Central memory CD4-positive, alpha-beta T cell (primary cell): ENCODE measurements at regions not wholly inside any gene's neighbourhood (a gene's known extent, or its start where the extent isn't known, plus 50 kb on each side); places are given as distances from the start of the nearest gene placed in this dataset.
"Not testable (repeated sequence)": the region's sequence is repeated elsewhere in the genome, so short reads cannot be mapped to it uniquely, and the experiment has no call there.

Experiments
- DNase-seq: peaks from one replicate; pipeline ENCODE4 v3.0.0; 2022

DNA sequence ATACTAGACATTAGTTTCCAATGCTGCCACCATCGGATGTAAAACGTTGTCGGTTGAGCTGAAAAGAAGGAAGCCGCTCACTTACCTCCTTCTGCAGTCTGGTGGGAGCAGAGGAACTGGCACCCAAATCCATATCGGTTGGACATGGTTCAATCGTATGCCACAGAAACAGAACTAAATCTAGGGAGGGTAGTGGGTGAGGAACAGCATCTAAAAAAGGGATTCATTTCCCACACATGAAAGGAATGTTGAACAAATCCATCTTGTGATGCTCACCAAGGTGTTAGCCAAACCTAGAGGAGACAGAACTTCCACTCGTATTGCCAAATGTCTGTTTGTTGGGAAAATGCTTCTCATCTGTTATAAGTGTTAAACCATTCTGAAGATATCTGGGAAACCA, 532.7 kb downstream of the NLGN4X start:
- DNase-seq, result no peak

DNA sequence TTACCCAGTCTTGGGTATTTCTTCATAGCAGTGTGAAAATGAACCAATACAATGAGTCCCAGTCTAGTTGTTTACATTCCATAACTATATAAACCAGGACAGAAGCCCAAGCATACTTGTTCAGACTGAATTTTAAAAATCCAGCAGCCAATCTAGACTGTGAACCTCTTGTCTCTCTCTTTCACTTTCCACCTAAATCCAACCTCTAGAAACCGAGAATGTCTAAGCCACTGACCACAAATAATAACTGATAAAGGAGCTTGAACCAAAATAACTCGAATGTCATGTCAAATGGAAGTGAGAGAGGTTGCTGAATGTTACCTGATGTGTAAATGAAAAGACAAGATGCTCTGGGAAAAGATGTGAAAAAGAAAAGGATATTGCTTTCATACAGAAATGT, 544.7 kb downstream of the NLGN4X start:
- DNase-seq, result no peak

DNA sequence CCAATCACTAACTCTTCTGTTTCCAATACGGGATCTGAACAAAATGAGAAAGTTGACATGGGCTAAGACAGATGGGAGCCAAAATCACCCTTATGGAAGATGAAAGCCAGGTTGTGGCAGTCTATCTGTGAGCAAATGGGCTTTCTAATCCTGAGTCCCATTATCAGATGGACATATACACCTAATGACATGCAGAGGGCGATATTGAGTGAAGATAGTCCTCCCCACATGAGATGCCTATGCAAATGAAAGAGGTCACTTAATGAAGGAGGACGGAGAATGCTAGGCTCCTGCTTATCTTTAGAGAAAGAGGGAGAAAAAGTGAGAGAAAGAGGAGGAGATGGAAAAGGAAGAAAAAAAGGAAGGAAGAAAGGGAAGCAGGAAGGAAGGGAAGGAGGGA, 547.5 kb downstream of the NLGN4X start:
- no peak for DNase-seq

DNA sequence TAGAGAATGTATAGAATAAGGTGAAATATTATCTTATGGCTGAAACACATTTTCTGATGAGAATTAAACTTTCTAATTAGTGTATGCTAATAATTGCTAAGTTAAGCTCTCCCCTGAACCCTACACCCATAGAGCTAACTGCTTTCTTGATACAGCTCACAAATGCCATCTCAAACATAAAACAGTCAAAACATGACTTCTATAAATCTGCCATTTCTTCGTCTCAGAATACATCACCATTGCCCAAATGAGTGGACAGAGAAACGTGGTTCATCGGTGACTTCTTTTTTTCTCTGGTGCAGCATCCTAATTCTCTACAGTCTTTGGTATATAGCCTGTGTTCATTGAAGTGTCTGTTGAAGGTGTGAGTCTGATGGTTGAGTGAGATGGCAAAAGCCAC, 554.6 kb downstream of the NLGN4X start:
- no peak for DNase-seq

DNA sequence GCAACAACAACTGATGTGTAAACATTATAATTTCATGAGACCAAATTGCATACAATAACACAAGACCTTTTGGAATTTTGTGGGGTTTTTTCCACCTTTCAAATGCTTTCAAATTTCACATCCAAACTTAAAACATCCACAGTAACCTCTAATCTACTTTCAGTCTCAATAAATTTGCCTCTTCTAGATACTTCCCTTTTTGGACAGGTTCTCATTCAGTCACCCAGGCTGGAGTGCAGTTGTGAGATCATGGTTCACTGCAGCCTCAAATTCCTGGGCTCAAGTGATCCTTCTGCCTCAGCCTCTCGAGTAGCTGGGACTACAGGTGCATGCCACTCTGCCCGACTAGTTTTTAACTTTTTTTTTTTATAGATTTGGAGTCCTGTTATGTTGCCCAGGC, 556.6 kb downstream of the NLGN4X start:
- no peak for DNase-seq

DNA sequence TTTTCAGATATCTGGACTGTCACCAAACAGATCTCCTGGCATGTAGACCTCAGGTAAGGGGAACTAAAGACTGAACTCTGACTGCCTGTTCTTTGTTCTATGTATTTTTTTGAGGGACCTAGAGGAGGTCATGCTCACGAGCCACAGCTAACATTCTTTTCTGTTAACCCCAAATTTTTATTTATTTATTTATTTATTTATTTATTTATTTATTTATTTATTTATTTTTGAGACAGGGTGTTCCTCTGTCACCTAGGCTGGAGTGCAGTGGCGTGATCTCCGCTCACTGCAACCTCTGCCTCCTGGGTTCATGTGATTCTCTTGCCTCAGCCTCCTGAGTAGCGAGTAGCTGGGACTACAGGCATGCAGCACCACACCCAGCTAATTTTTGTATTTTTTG, 562.0 kb downstream of the NLGN4X start:
- not testable (repeated sequence) for DNase-seq

DNA sequence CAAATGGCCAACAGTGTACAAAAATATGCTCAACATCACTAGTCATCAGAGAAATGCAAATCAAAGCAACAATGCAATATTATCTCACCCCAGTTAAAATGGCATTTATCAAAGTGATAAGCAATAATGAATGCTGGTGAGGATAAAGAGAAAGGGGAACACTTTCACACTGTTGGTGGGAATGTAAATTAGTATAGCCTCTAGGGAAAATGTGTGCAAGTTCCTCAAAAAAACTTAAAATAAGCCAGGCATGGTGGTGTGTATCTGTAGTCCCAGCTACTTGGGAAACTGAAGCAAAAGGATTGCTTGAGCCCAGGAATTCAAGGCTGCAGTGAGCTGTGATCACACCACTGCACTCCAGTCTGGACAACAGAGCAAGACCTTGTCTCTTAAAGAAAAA, 572.1 kb downstream of the NLGN4X start:
- no peak for DNase-seq

DNA sequence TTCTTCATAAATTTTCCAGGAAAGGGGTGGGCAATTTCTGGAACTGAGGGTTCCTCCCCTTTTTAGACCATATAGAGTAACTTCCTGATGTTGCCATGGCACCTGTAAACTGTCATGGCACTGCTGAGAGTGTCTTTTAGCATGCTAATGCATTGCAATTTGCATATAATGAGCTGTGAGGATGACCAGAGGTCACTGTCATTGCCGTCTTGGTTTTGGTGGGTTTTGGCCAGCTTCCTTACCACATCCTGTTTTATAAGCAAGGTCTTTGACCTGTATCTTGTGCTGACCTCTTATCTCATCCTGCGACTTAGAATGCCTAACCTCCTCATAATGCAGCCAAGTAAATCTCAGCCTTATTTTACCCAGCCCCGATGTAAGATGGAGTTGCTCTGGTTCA, 577.8 kb downstream of the NLGN4X start:
- no peak for DNase-seq

DNA sequence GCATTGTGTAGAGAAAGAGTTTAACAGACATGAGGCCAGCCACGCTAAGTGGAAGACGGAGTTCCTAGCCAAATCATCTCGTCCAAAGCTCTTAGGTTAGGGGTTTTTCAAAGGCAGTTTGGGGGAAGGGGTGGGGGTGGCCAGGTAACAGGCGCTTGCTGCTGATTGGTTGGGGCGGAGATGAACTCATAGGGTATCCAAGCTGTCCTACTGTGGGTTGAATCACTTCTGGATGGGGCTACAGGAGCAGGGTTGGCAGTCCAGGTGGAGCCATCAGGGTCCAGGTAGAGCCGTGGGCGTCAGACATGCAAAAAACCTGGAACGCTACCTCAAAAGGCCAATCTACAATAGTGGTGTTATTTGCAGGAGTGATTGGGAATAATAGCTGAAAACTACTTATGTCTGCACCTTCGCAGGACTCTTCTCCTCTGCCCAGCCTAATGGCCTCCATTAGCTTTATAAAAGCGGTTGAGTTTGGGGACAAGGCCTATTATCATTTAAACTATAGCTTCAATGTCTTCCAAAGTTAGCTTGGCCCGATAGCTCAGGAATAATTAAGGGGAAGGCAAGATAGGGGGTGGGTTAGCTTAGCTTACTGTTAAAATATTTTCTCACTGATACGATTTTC, 579.6 kb downstream of the NLGN4X start:
- DNase-seq, result no peak

DNA sequence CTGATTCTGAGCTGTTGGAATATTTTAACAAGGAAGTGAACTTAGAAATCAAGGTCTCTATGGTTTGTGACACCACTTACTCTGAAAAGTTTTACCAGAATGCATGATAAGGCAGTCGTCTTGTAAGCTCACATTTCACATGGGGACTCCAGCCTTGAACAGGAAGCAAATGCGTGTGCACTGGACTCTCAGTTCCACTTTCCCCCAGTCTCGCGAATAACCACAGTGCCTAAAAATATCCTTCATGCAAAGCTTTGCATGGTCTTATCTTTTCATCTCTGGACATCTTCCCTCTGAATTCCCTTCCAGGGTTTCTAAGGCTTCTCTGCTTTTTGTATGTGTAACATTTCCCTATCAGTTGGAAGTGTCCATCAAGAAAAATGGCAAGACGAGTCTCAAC, 581.8 kb downstream of the NLGN4X start:
- no peak for DNase-seq

DNA sequence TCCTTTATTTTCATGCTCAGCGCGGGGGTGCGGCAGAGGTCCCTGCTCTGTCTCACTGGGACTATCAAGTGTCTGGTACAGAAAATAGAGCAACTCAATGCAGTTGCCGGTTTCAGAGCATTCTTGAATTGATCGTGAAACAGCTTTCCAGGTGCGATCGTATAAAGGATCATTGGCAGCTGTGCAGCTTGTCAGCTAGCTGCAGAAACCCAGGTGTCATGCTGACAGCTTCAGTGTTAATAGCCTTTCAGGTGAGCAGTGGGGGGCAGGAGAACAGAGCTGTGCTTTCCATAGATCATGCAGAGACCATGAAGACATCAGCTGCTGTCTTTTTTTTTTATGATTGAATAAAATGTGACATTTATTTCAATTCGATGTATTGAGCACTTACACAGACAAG, 583.9 kb downstream of the NLGN4X start:
- DNase-seq, result no peak

DNA sequence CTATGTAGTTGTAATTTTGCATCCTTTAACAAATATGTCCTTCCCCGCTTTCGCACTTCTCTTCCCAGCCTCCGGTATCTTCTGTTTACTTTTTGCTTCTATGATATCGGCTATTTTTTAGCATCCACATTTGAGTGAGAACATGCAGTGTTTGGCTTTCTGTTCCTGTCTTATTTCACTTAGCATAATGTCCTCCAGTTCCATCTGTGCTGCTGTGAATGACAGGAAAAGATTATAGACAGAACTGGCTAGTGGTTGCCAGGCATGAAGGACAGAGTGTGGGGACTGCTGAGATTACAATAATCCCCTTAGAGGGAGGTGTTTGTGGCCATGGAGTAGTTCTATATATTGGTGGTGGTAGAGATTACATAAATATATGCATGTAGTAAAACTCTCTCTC, 588.6 kb downstream of the NLGN4X start:
- DNase-seq, result no peak

DNA sequence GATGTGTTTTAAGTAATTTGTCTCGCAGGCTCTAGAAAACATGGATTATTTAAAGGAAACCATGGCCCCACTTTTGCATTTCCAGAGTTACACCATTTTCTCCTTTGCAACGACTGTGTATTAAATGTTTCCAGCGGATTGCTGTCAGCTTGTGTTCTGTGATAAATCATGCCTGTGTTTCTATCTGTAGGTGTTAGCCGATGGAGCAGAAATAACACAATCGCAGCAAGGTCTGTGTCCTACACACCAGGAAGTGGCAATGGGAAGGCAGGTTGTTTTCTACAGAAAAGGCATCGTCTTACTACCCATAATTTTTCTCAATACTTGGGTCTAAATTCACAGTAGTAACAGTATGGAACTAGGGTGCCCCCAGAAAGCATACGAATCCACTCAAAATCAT, 590.1 kb downstream of the NLGN4X start:
- DNase-seq, result no peak

DNA sequence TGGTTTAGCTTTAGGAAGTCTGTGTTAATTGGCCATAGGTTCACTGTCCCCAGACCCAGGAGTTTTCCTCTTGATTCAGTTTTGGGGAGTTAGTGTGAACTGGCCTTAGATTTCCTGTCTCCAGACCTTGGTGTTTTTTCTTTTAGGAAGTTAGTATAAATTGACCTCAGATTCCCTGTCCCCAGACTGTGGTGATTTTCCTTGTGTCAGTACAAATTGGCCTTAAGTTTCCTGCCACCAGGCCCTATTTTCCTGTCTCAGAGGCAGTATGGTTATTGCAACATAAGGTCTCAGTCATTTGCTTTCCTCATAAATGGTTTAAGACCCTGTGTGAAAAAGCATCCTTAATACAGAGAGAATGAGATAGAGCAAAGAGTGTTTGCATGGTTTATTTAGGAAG, 595.8 kb downstream of the NLGN4X start:
- DNase-seq, result no peak

DNA sequence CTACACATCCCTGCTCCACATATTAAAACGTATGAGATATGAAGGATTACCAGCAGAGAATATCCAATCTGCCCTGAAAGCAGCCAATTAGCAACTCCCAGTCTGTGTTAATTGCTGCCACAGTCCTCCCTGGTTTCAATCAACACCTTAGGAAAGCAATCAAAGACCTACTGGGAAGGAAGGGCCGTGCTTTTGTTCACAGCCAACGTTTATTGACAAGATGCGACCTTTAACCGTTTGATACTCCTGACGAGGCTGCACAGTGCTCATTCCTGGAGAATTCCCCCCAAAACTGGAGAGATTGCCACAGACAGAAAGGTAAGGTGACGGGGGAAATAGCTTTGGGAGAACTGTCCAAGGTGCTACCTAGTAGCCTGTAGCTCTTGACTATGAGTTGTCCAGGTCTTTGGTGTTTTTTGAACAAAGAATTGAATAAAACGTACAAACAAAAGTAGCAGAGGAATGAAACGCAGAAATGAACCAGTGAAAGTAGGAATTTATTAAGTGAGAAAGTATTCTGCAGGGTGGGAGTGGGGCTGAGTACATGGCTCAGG, 596.5 kb downstream of the NLGN4X start:
- DNase-seq, result no peak

DNA sequence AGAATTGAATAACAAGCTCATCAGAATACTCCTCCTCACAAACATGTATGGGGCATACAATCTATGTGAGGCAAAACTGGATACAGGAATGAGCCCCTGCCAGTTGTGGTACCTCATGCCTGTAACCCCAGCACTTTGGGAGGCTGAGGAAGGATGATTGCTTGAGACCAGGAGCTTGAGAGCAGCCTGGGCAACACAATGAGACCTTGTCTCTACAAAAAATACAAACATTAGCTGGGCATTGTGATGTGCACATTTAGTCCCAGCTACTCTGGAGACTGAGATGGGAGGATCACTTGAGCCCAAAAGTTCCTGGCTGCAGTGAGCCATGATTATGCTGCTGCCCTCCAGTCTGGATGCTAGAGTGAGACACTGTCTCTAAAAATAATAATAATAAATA, 611.0 kb downstream of the NLGN4X start:
- DNase-seq, result no peak

DNA sequence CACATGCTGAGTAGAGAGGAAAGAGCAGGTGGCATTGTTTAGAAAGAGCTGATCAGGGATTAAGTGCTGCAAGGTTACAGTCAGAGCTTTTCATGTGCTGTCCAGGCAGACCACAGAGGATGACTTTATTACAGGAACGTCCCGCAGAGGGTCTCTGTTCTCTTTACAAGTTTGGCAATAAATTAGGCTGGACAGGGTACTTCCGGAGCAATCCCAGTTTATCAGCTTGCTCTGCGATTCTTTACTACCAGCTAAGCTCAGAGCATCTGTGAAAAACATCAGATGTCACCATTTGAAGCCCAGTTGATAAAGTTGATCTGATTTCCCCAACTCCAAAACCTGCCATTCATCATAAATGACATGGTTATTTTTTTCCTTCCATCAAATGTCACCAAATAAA, 633.1 kb downstream of the NLGN4X start:
- no peak for DNase-seq

DNA sequence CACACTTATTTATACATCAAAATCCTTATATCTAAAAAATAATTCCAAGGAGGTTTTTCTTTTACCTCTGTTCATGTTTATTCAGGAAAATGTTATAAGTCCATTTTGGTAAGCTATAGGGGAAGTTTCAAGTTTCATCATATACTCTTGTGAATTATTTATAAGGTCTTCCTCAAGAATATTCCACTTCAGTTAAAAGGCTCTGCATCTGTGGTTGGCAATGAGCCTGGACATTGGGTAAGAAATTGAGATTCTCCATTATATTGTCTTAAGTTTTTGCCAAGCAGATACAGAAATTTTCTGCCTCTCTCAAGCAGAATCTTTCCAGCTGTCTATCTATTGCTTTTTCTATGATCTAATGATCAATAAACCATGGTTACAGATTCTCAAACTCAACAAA, 641.9 kb downstream of the NLGN4X start:
- no peak for DNase-seq

DNA sequence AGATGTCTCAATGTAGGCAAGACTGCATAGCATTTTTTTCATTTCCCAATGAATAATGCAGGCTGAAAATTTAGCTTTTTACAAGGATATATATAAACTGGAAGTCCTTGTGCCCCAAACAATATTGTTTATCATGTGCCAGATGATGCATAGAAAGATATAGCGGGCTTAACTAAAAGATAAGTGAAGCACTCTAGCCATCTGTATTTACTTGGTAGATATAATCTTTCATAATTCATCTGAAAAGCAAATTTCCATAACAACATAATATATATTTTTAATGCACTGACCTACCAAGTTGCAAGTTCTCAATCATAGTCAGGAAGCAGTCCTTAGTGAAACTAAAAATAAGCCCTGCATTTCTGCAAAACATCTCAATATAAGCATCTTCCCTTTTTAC, 653.3 kb downstream of the NLGN4X start:
- DNase-seq, result no peak

DNA sequence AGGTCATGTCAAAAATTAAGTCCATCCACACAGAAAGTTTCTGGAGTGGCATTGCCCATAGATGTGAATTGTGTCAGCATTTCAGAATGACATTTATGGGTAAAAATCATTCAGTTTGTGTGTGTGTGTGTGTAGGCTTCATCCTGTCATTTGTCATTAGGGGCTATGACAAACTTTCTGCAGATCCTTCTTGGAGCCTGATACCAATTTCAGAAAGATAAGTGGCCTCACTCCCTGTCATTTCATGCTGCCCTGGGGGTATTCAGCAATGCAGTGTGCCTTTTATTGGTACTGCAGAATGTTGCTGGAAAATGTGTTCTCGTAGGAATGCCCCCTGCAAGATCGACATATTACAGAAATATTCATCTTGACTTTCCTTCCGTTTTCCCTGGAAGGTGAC, 659.7 kb downstream of the NLGN4X start:
- no peak for DNase-seq

DNA sequence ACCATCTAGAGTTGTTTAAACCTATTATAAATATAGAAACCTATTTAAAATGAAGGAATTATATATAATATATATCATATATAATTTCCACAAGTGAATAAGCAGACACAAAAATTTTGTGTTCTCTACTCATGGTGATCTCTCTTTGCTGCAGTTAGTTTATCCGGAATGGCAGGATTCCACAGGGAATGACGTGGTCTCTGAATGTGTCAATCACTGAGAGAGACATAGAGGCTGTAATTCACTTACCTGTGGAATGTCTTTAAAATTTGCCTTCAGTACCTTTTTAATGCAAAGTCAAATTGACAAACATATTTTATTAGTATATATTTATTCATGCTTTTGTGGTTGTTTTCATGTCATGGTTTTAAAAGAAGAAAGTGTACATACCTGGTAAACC, 669.3 kb downstream of the NLGN4X start:
- no peak for DNase-seq

DNA sequence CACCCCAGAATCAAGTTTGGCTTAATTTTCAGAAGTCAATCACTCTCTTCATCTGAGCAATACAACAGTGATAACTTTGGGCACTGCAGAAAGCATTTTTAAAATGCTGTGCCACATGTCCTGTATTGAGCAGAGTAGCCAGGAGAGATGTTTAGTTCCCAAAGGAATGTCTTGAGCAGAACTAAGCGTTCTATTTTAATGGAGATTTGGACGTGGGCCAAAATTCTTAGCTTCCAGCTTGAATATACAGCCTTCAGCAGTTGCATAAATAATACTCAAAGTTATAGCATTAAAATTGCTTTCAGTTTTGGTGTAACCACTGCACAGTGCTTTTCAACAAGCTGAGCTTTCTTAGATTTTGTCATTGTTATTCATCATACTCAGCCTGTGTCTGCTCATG, 679.2 kb downstream of the NLGN4X start:
- DNase-seq, result no peak

DNA sequence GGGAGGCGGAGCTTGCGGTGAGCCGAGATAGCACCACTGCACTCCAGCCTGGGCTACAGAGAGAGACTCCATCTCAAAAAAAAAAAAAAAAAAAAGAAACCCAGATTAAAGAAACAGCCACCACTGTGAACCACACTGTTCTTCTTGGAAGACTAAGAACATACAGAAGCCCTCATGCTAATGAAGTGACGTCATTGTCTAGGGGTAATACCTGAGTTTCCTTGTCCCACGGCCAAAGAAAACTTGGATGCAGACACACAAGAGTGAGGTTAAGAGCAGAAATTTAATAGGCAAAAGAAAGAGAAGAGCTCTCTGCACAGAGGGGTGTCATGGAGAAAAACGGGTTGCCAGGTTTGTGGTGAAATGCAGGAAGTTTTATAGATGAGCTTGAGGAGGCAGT, 691.6 kb downstream of the NLGN4X start:
- no peak for DNase-seq

DNA sequence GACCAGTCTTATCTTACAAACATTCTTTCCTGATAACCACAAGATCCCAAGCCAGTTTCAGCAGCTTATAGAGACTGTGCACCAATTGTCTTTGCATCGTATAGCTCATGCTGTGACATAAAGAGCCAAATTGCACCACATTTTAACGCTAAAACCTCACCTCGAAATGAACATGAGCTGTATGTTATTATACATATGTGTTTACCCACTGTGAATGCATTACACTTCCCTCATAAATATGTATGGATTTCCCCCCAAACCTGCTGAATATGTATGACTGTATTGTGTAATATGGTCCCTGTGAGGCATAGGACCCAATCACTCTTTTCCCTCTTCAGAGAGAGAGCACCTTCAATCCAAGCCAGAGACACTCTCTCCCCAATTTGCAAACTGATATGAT, 692.4 kb downstream of the NLGN4X start:
- DNase-seq, result no peak

DNA sequence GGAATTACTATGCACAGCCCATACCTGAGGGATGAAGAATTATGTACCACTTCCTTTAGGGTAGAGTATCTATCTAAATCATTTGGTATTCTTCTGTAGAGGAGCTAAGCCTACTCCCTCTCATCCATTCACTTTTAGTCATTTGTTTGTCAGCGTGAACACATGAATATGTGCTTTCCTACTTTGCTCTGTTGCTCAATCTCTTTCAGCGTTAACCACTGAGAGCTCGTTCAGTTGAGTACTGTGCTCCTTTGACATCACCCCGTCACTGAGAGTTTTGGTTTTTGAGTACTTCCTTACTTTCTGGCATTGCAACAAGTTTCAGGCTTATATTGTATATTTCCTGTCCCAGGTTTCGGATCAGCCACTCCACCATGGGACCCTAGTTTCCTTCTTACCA, 700.6 kb downstream of the NLGN4X start:
- no peak for DNase-seq

DNA sequence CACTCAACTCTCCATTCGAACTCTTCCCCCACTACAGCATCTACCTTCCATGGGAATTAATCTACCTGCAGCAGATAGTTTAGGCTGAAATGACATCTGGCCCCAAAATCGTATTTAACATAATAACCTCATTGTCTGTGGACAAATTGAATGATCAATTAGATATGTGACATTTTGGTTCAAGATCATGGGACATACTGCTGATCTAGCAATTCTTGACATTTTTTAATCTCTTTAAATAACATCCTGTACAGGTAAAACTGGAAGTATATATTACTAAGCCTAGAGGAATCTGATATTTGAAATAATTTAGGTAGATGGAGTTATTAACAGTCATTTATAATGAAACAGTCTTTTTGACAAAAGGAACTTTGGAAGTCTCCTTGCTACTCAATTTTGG, 702.5 kb downstream of the NLGN4X start:
- DNase-seq, result no peak
